AG04449 (cell line): ENCODE measurements at regions not wholly inside any gene's neighbourhood (a gene's known extent, or its start where the extent isn't known, plus 50 kb on each side); places are given as distances from the start of the nearest gene placed in this dataset.

ENCODE experiments used
- CTCF ChIA-PET: fragments of 350-600 bp; formaldehyde crosslinking; extraction: SDS; loops from one replicate; lab custom pipeline; 2021; ENCODE audit warnings: antibody characterized with exemption; lab: Yijun Ruan, JAX
- POLR2A ChIA-PET: fragments of 400-600, 350-600 bp; formaldehyde crosslinking; extraction: SDS; loops from one replicate; lab custom pipeline; 2020; ENCODE audit warnings: antibody characterized with exemption, inconsistent platforms; lab: Yijun Ruan, JAX
- DNase-seq: peaks from one replicate; pipeline ENCODE4 v3.0.0-alpha.2; 2010; ENCODE audit warnings: low read depth, low spot score
- H3K4me3 ChIP-seq: 2 replicates; pipeline ENCODE4 v1.5.1; 2011; ENCODE audit warnings: low read depth, mild to moderate bottlenecking, control low read depth, low read length
- TF ChIP-seq, protein P1 (sequence below): IDR thresholded peaks from one replicate; pipeline ENCODE4 v1.5.1; 2011; ENCODE audit warnings: mild to moderate bottlenecking, moderate library complexity, low read length, control low read depth, inconsistent platforms; ENCODE audit not compliant: insufficient read depth; ENCODE audit errors: missing control alignments

- CTCF ChIA-PET, result interaction anchor here (1.6 to 6.7 kb wide), 3 partner anchors 20 to 249 kb away, joined by 6 to 81 read pairs (median 12); no protein-coding TSS in a partner anchor
- TF ChIP-seq, protein P1, sequence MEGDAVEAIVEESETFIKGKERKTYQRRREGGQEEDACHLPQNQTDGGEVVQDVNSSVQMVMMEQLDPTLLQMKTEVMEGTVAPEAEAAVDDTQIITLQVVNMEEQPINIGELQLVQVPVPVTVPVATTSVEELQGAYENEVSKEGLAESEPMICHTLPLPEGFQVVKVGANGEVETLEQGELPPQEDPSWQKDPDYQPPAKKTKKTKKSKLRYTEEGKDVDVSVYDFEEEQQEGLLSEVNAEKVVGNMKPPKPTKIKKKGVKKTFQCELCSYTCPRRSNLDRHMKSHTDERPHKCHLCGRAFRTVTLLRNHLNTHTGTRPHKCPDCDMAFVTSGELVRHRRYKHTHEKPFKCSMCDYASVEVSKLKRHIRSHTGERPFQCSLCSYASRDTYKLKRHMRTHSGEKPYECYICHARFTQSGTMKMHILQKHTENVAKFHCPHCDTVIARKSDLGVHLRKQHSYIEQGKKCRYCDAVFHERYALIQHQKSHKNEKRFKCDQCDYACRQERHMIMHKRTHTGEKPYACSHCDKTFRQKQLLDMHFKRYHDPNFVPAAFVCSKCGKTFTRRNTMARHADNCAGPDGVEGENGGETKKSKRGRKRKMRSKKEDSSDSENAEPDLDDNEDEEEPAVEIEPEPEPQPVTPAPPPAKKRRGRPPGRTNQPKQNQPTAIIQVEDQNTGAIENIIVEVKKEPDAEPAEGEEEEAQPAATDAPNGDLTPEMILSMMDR, result no peak
- POLR2A ChIA-PET, result no interaction called here
- no peak overlapping the region for H3K4me3 ChIP-seq
- no peak for DNase-seq
Measured at GRCh38 chr11:19306179-19306944, 65.6 kb upstream of the E2F8 start.

DNA sequence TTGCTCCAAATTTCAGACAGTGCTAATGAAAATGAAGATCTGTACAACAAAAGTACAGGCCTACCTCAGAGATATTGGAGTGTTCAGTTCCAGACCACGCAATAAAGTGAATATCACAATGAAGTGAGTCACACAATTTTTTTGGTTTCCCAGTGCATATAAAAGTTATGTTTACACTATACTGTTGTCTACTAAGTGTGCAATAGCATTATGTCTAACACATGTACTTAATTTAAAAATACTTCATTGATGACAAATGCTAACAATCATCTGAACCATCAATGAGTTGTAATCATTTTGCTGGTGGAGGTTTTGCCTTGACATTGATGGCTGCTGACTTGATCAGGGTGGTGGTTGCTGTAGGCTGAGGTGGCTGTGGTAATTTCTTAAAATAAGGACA is 60.6 kb upstream of the E2F8 start:
- no peak for DNase-seq
- TF ChIP-seq, protein P1, result no peak
- POLR2A ChIA-PET, result no interaction called here
- H3K4me3 ChIP-seq, result no peak overlapping the region
- CTCF ChIA-PET, result interaction anchor here (0.8 to 1.6 kb wide), 2 partner anchors 252 to 262 kb away, joined by 3 to 9 read pairs; no protein-coding TSS in a partner anchor

GRCh38 chr11:19294444-19294843 is 53.7 kb upstream of the E2F8 start:
- no peak overlapping the region for H3K4me3 ChIP-seq
- TF ChIP-seq, protein P1, result no peak
- DNase-seq, result no peak
- CTCF ChIA-PET, result interaction anchor here (2.6 to 3.4 kb wide), 2 partner anchors 35 to 259 kb away, joined by 11 to 12 read pairs; no protein-coding TSS in a partner anchor
- POLR2A ChIA-PET, result no interaction called here

GRCh38 chr11:19291064-19291463 is 50.3 kb upstream of the E2F8 start:
- CTCF ChIA-PET, result no interaction called here

More at GRCh38 chr11:19291064-19291463, 50.3 kb upstream of the E2F8 start:
- no peak overlapping the region for H3K4me3 ChIP-seq
- DNase-seq, result no peak
- POLR2A ChIA-PET, result no interaction called here
- TF ChIP-seq, protein P1, result no peak
